A673 (cell line): ENCODE measurements at regions not wholly inside any gene's neighbourhood (a gene's known extent, or its start where the extent isn't known, plus 50 kb on each side); places are given as distances from the start of the nearest gene placed in this dataset.

ENCODE experiments used
- CTCF ChIP-seq: fragments of 300-800, 200-600 bp; sonication (generic); conservative IDR thresholded peaks from 2 replicates; pipeline ENCODE4 v1.5.1; 2017; ENCODE audit warnings: low read depth, mild to moderate bottlenecking, antibody characterized with exemption, low read length, moderate library complexity, mixed read lengths
- EZH2 ChIP-seq: fragments of 200-600 bp; sonication (generic); IDR thresholded peaks from 2 replicates; pipeline ENCODE4 v1.6.1; 2017; ENCODE audit warnings: borderline replicate concordance, low read depth, mild to moderate bottlenecking, mixed read lengths, antibody characterized with exemption, low read length; ENCODE audit not compliant: poor library complexity, severe bottlenecking

- TF ChIP-seq CTCF: no peak
- no peak for TF ChIP-seq EZH2
Observed at GRCh38 chr7:110601710-110602109, 489.2 kb upstream of the LRRN3 start.
